Mucosa of descending colon (tissue), 3 donors: ENCODE measurements at regions not wholly inside any gene's neighbourhood (a gene's known extent, or its start where the extent isn't known, plus 50 kb on each side); places are given as distances from the start of the nearest gene placed in this dataset.

Experiments
- ATAC-seq: fragments of 200-7000 bp; cut with Tn5 transposase; one replicate; pipeline ENCODE4 v1.9.1; 2020; ENCODE audit warnings: mild to moderate bottlenecking, moderate library complexity
- DNase-seq, 3 donors: peaks; one replicate each; pipeline ENCODE4 v3.0.0-alpha.2; 2020
- H3K36me3 ChIP-seq: fragments of 200-600 bp; one replicate; pipeline ENCODE4 v1.8.0; 2021; ENCODE audit warnings: low read depth, mild to moderate bottlenecking
- H3K4me1 ChIP-seq: fragments of 200-600 bp; one replicate; pipeline ENCODE4 v1.8.0; 2021; ENCODE audit warnings: low read depth, mild to moderate bottlenecking
- H3K4me3 ChIP-seq: fragments of 200-600 bp; one replicate; pipeline ENCODE4 v1.8.0; 2021; ENCODE audit warnings: mild to moderate bottlenecking
- H3K9me3 ChIP-seq: fragments of 200-600 bp; one replicate; pipeline ENCODE4 v1.8.0; 2021; ENCODE audit warnings: mild to moderate bottlenecking
- intact Hi-C, 2 donors: fragments of 100-400 bp; cut with DNase I in 1 of 2; cut with micrococcal nuclease in 1 of 2; formaldehyde crosslinking; loops; one replicate each; pipeline versions ENCODE4 v1.11.0 to v1.11.1; 2022; cut with DNase I, micrococcal nuclease
- TF ChIP-seq, protein P1 (sequence below): fragments of 200-600 bp; IDR thresholded peaks from one replicate; pipeline ENCODE4 v1.8.0; 2022; ENCODE audit warnings: antibody characterized with exemption, mild to moderate bottlenecking
- donor health status: DM: no; HTN: no; CAD: no; lungs with moderate emphysema.
- donor health status: DM: no; HTN: no; CAD: no.
- donor health status: DM: no; HTN: yes; CAD: no.

DNA sequence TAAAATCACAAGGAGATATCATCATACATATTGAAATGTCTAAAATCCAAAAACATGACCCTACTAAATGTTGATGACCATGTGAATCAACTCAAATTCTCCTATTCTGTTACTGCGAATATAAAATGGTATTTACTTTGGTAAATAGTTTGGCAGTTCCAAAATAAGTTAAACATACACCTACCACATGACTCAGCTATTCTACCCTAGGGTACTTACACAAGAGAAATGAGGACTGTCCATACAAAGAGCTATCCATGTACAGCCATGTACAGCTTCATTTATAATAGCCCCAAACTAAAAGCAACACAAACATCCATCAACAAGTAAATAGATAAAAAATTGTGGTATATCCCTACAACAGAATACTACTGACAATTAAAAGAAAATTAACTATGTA, 346.1 kb upstream of the TENM4 start:
- Histone ChIP-seq H3K4me3 (no peak overlapping the region), H3K4me1 (no peaks in the 10 kb centered on the region), H3K36me3 (no peaks in the 10 kb centered on the region), H3K9me3 (no peaks in the 10 kb centered on the region)
- intact Hi-C loops, result no loop called here
- DNase-seq, result no peak
- TF ChIP-seq, protein P1, sequence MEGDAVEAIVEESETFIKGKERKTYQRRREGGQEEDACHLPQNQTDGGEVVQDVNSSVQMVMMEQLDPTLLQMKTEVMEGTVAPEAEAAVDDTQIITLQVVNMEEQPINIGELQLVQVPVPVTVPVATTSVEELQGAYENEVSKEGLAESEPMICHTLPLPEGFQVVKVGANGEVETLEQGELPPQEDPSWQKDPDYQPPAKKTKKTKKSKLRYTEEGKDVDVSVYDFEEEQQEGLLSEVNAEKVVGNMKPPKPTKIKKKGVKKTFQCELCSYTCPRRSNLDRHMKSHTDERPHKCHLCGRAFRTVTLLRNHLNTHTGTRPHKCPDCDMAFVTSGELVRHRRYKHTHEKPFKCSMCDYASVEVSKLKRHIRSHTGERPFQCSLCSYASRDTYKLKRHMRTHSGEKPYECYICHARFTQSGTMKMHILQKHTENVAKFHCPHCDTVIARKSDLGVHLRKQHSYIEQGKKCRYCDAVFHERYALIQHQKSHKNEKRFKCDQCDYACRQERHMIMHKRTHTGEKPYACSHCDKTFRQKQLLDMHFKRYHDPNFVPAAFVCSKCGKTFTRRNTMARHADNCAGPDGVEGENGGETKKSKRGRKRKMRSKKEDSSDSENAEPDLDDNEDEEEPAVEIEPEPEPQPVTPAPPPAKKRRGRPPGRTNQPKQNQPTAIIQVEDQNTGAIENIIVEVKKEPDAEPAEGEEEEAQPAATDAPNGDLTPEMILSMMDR, result no peak
- no peak for ATAC-seq

DNA sequence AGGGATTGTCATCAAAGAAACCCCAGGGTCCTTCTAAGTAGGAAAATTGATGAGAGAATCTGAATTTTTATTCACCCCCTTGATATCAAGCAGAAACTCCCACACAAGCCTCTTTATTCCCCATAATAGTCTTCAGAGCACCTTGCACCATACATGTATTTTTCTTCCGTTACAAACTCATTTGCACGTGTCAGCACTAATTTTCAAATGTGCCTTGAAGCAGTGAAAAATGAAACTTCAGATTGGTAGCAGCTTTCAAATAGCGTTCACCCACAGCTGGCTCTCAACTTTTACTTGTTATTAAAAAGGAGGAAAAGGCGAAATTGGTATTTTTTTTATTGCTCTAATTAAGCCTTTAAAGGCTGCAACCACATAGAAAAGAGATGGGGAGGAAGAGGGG, 343.0 kb upstream of the TENM4 start:
- H3K4me1 ChIP-seq, result no peaks in the 10 kb centered on the region
- intact Hi-C loops, result no loop called here
- no peaks in the 10 kb centered on the region for H3K9me3 ChIP-seq
- no peak overlapping the region for H3K4me3 ChIP-seq
- no peaks in the 10 kb centered on the region for H3K36me3 ChIP-seq
- ATAC-seq (no peak), DNase-seq (no peak)
- TF ChIP-seq, protein P1, result no peak

DNA sequence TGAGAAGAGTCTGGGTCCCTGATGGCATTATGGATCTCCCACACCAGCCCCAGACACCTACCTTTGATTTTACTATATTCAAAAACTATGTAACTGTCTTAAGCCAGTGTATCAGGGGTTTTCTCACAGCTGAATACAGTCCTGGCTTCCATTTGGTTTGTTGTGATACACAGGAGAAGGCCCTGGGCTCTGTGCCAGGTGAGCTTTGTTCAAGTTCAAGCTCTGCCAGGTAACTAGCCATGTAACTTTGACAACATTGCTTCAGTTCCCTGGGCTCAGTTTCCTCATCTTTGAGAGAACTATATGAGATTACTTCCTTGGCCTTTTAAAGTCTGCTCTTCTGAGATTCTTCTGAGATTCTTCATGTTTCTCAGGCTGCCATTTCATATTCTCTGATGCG, 327.5 kb upstream of the TENM4 start:
- peak in 2 of 3 donors; percentile 61 to 79 for DNase-seq
- ATAC-seq, result no peak

DNA sequence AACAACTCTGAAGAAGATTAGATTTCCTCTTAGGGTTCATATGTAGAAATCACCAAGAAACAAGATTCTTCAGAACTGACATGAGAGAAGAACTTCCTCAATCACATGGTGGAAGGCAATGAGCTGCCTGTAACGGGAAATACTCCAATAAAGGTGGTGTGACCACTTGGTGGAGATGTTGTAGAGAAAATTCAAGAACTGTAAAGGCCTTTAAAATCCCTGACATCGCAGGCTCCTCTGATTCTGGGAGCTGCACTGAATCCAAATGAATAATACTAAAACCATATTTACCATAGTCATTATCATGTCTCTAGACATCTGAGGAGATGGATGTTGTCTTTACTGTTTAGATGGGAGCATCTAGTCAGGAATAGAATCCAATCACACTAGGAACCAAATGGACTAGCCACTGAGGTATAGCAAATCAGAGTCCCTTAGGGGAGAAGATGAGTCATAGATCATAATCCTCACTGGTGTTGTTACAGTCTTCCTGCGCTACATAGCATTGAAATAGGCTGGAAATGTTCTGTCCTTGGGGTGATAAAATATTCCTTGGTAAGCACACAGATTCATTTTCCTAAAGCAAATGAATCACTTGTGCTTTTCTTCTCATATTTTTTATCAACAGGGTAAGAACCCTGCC, 321.6 kb upstream of the TENM4 start:
- TF ChIP-seq, protein P1, result no peak
- ATAC-seq (peak; percentile 38), DNase-seq (peak in 1 of 3 donors; percentile 42)
- intact Hi-C loops, result no loop called here
- Histone ChIP-seq H3K9me3 (no peaks in the 10 kb centered on the region), H3K36me3 (no peaks in the 10 kb centered on the region), H3K4me1 (no peaks in the 10 kb centered on the region), H3K4me3 (no peak overlapping the region)

More for the DNA sequence above, 327.5 kb upstream of the TENM4 start:
- TF ChIP-seq, protein P1, result no peak
- Histone ChIP-seq H3K36me3 (no peaks in the 10 kb centered on the region), H3K4me3 (no peak overlapping the region), H3K9me3 (no peaks in the 10 kb centered on the region), H3K4me1 (no peaks in the 10 kb centered on the region)
- intact Hi-C loops, result no loop called here

DNA sequence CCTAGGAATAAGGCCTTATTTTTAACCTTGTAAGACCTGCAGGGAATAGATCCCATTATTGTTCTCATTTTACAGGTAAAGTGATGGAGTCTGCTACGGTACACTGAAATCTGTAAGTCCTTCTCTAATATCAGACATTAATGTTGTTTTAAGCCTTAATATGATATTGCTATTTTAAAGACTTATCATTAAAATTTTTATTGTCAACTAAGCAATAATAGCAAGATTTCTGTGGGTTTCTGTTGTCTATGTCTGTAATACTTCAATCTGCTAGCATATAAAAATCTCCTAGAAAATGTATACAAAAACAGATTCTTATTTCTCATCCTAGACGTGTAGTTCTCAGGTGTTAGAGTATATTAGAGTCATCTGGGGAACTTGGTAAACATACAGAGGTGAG, 317.5 kb upstream of the TENM4 start:
- TF ChIP-seq, protein P1, result no peak

DNA sequence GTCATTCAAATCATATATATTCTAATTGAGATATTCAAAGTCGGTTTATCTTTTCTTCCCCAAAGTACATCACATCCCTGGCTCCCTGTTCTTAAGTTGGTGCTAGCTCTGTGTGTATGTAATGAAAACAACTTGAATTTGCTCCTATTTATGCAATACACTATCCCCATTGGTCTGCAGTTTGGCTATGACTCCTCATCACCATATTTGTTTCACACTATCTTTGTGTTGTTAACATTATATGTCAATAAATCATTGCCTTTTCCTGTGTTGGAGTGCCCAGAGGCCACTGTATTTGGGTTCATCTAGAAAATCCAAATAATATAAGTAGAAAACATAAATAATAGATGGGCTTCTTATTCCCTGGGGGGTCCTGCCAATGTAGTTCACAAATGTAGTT, 306.6 kb upstream of the TENM4 start:
- no peak for ATAC-seq
- intact Hi-C loops, result no loop called here

More for the DNA sequence above, 317.5 kb upstream of the TENM4 start:
- DNase-seq (no peak), ATAC-seq (no peak)
- Histone ChIP-seq H3K4me1 (no peaks in the 10 kb centered on the region), H3K4me3 (no peak overlapping the region), H3K9me3 (no peaks in the 10 kb centered on the region), H3K36me3 (no peaks in the 10 kb centered on the region)
- intact Hi-C loops, result no loop called here

More for the DNA sequence above, 306.6 kb upstream of the TENM4 start:
- Histone ChIP-seq H3K4me3 (no peak overlapping the region), H3K9me3 (no peaks in the 10 kb centered on the region), H3K36me3 (no peaks in the 10 kb centered on the region), H3K4me1 (no peaks in the 10 kb centered on the region)
- DNase-seq, result no peak
- TF ChIP-seq, protein P1, result no peak
